Activated CD4-positive, alpha-beta memory T cell treated with anti-CD3 and anti-CD28 coated beads for 36 hours (primary cell): ENCODE measurements at regions not wholly inside any gene's neighbourhood (a gene's known extent, or its start where the extent isn't known, plus 50 kb on each side); places are given as distances from the start of the nearest gene placed in this dataset.
"Not testable (repeated sequence)": the region's sequence is repeated elsewhere in the genome, so short reads cannot be mapped to it uniquely, and the experiment has no call there.

Experiments
- CTCF ChIA-PET: fragments of 350-600 bp; sonication (Branson Sonifier 250); formaldehyde crosslinking; loops from one replicate; lab custom pipeline; 2021; ENCODE audit warnings: antibody characterized with exemption, inconsistent platforms; lab: Charles Lee
- POLR2A ChIA-PET: fragments of 350-600 bp; sonication (Branson Sonifier 250); formaldehyde crosslinking; loops from one replicate; lab custom pipeline; 2021; ENCODE audit warnings: antibody characterized with exemption; lab: Charles Lee
- DNase-seq: peaks from one replicate; pipeline ENCODE4 v3.0.0-alpha.2; 2020
- H3K27ac Mint-ChIP-seq: one replicate; pipeline ENCODE4 v1.8.0; 2021; ENCODE audit warnings: mixed read lengths
- H3K27me3 Mint-ChIP-seq: one replicate; pipeline ENCODE4 v1.8.0; 2021; ENCODE audit warnings: mixed read lengths
- H3K36me3 Mint-ChIP-seq: one replicate; pipeline ENCODE4 v1.8.0; 2021; ENCODE audit warnings: mixed read lengths
- H3K4me1 Mint-ChIP-seq: one replicate; pipeline ENCODE4 v1.8.0; 2021; ENCODE audit warnings: low read depth, mixed read lengths
- H3K4me3 Mint-ChIP-seq: one replicate; pipeline ENCODE4 v1.8.0; 2021; ENCODE audit warnings: mild to moderate bottlenecking, mixed read lengths
- H3K9me3 Mint-ChIP-seq: one replicate; pipeline ENCODE4 v1.8.0; 2021; ENCODE audit warnings: mixed read lengths
- intact Hi-C: fragments of 100-400 bp; cut with micrococcal nuclease; formaldehyde crosslinking; loops from one replicate; pipeline ENCODE4 v1.15.1; 2023

DNA sequence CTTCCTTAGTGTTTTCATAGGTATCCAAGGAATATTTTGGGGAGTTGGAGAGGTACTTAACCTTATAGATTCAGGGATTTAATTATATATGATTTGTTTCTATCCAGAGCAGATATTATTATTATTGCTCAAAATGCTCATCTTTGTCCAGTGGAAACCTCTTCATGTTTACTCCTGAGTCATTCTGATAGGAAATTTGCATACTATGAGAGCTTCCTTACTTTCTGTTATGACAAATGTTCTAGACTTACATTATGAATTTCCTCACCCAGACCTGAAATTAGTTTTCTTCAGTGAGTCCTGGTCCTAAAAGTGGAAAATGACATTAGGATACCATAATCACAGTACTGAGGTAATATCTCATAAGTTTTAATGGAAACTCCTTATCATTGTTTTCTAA is 57.5 kb upstream of the PLPPR5 start:
- intact Hi-C loops: no loop called here
- ChIA-PET POLR2A (no interaction called here), CTCF (no interaction called here)
- peaks cover 2% of the 10 kb centered on the region for H3K27me3 Mint-ChIP-seq
- no peak overlapping the region for H3K27ac Mint-ChIP-seq
- no peak for DNase-seq
- H3K4me3 Mint-ChIP-seq: no peak overlapping the region
- no peaks in the 10 kb centered on the region for H3K9me3 Mint-ChIP-seq
- H3K4me1 Mint-ChIP-seq: no peaks in the 10 kb centered on the region
- no peaks in the 10 kb centered on the region for H3K36me3 Mint-ChIP-seq

DNA sequence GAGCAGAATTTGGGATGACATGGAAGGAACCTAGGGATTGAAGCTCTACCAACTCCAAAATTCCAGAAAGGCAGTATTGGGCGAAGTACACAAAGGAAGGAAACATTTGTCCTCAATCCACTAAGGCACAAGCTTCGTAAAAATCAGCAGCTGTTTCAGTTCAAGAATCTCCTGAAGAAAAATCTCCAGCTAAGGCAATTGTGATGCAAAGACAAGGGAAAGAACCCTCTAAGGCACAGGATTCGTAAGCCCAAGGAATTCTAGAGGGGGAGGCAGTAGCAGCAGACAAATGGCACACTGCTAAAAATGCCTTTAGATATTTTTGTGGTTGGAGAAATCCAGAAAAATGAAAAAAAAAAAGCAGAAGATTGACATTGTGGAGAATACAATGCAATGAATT is 64.5 kb upstream of the PLPPR5 start:
- Mint-ChIP-seq H3K27ac (no peak overlapping the region), H3K4me3 (no peak overlapping the region), H3K27me3 (peaks cover 4% of the 10 kb centered on the region), H3K36me3 (no peaks in the 10 kb centered on the region), H3K9me3 (no peaks in the 10 kb centered on the region), H3K4me1 (no peaks in the 10 kb centered on the region)
- no peak for DNase-seq
- intact Hi-C loops: no loop called here
- ChIA-PET POLR2A (no interaction called here), CTCF (no interaction called here)

- H3K27ac Mint-ChIP-seq, CTCF ChIA-PET, H3K27me3 Mint-ChIP-seq, H3K4me1 Mint-ChIP-seq, H3K9me3 Mint-ChIP-seq, POLR2A ChIA-PET, H3K36me3 Mint-ChIP-seq, intact Hi-C loops, H3K4me3 Mint-ChIP-seq, DNase-seq: not testable (repeated sequence)
Measured at GRCh38 chr1:99078529-99078928, 73.9 kb upstream of the PLPPR5 start.

DNA sequence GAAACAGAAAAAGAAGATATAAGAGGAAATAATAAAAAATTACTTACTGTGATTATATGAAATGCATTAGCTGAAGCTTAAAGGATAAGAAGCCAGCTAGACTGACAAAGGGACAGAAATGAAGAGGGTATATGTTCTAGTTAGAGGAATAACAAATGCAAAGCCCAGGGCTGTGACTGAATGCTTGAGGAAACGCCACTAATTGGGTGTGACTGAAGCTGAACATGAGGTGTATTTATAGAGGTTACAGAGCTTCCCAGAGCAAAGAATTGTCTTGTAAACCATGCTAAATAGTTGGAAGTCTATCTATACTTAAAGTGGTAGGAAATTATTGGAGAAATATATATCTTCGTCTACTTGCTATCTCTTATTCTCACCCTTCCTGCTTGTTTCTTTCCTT is 77.7 kb upstream of the PLPPR5 start:
- Mint-ChIP-seq H3K27me3 (no peaks in the 10 kb centered on the region), H3K36me3 (no peaks in the 10 kb centered on the region), H3K9me3 (no peaks in the 10 kb centered on the region), H3K4me1 (no peaks in the 10 kb centered on the region), H3K27ac (no peak overlapping the region), H3K4me3 (no peak overlapping the region)
- intact Hi-C loops: no loop called here
- DNase-seq: no peak
- CTCF ChIA-PET: no interaction called here
- POLR2A ChIA-PET: no interaction called here

- Mint-ChIP-seq H3K9me3 (no peaks in the 10 kb centered on the region), H3K4me1 (no peaks in the 10 kb centered on the region), H3K4me3 (no peak overlapping the region), H3K36me3 (no peaks in the 10 kb centered on the region), H3K27me3 (no peaks in the 10 kb centered on the region), H3K27ac (no peak overlapping the region)
- DNase-seq: no peak
- ChIA-PET CTCF (no interaction called here), POLR2A (no interaction called here)
- intact Hi-C loops: no loop called here
Measured at GRCh38 chr1:99083338-99083737, 78.7 kb upstream of the PLPPR5 start.

GRCh38 chr1:99084562-99084961 is 79.9 kb upstream of the PLPPR5 start:
- Mint-ChIP-seq H3K9me3 (no peaks in the 10 kb centered on the region), H3K36me3 (no peaks in the 10 kb centered on the region), H3K27ac (no peak overlapping the region), H3K4me1 (no peaks in the 10 kb centered on the region), H3K27me3 (no peaks in the 10 kb centered on the region), H3K4me3 (no peak overlapping the region)
- POLR2A ChIA-PET: no interaction called here
- CTCF ChIA-PET: no interaction called here
- no peak for DNase-seq
- intact Hi-C loops: no loop called here

DNA sequence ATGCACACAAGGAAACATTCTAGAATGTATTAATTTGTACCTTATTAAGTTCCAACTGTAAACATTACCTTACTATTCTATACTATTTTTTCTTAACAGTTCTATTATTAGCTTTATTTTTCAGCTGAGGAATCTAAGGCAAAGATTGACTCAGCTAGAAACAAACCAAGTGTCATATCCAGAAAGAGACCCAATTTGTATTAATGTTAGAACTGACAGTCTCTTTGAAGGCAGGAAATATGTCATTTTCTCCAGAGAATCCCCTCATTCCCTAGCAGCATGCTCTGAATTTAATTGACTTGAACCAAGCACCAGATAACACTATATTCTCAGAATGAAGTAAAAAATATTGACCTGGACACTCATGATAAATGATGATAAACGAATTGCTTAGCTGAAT is 81.4 kb upstream of the PLPPR5 start:
- ChIA-PET POLR2A (no interaction called here), CTCF (no interaction called here)
- no peak overlapping the region for H3K27ac Mint-ChIP-seq
- no peaks in the 10 kb centered on the region for H3K36me3 Mint-ChIP-seq
- DNase-seq: no peak
- intact Hi-C loops: no loop called here
- H3K9me3 Mint-ChIP-seq: no peaks in the 10 kb centered on the region
- H3K4me3 Mint-ChIP-seq: no peak overlapping the region
- H3K27me3 Mint-ChIP-seq: no peaks in the 10 kb centered on the region
- H3K4me1 Mint-ChIP-seq: no peaks in the 10 kb centered on the region

DNA sequence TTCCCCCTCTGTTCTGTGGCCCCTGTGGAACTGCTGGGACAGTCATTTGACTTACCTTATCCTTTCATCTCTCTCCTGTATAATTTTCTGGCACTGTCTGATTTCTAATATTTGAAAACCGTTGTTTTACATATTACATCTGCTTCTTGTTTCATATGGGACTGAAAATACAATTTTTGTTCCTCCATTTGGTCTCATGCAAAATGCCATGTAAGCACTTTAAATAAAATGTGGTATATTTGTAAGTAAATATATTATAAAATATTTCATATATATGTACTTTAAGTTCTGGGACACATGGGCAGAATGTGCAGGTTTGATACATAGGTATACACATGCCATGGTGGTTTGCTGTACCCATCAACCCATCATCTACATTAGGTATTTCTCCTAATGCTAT is 93.9 kb upstream of the PLPPR5 start:
- Mint-ChIP-seq H3K27ac (no peak overlapping the region), H3K4me3 (no peak overlapping the region), H3K36me3 (peaks cover 10% of the 10 kb centered on the region), H3K9me3 (peaks cover 26% of the 10 kb centered on the region), H3K27me3 (peaks cover 3% of the 10 kb centered on the region), H3K4me1 (no peaks in the 10 kb centered on the region)
- intact Hi-C loops: no loop called here
- POLR2A ChIA-PET: no interaction called here
- CTCF ChIA-PET: no interaction called here
- DNase-seq: no peak

DNA sequence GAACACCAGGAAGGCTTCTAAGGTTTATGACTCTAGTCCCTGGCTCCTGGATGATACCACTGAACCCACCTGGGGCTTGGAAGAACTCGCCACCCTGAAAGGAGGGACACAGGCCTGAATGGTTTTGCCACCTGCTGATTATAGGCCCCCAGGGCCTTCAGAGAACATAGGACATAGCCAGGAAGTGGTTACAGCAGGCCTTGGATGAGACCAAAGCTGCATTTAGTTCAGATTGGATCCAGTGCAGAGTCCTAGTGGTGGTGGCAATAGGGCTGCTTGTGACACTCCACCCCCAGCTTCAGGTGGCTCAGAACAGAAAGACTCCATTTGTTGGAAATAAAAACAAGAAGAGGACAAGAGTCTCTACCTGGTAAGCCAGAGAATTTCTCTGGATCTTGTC is 101.6 kb upstream of the PLPPR5 start:
- no peaks in the 10 kb centered on the region for H3K4me1 Mint-ChIP-seq
- H3K36me3 Mint-ChIP-seq: no peaks in the 10 kb centered on the region
- ChIA-PET CTCF (no interaction called here), POLR2A (no interaction called here)
- intact Hi-C loops: no loop called here
- no peaks in the 10 kb centered on the region for H3K27me3 Mint-ChIP-seq
- H3K4me3 Mint-ChIP-seq: no peak overlapping the region
- no peak for DNase-seq
- no peaks in the 10 kb centered on the region for H3K9me3 Mint-ChIP-seq
- no peak overlapping the region for H3K27ac Mint-ChIP-seq

GRCh38 chr1:99107680-99108079 is 103.0 kb upstream of the PLPPR5 start:
- Mint-ChIP-seq H3K4me3 (no peak overlapping the region), H3K27ac (no peak overlapping the region), H3K36me3 (no peaks in the 10 kb centered on the region), H3K27me3 (no peaks in the 10 kb centered on the region), H3K9me3 (peaks cover 3% of the 10 kb centered on the region), H3K4me1 (no peaks in the 10 kb centered on the region)
- intact Hi-C loops: no loop called here
- ChIA-PET POLR2A (no interaction called here), CTCF (no interaction called here)
- no peak for DNase-seq

DNA sequence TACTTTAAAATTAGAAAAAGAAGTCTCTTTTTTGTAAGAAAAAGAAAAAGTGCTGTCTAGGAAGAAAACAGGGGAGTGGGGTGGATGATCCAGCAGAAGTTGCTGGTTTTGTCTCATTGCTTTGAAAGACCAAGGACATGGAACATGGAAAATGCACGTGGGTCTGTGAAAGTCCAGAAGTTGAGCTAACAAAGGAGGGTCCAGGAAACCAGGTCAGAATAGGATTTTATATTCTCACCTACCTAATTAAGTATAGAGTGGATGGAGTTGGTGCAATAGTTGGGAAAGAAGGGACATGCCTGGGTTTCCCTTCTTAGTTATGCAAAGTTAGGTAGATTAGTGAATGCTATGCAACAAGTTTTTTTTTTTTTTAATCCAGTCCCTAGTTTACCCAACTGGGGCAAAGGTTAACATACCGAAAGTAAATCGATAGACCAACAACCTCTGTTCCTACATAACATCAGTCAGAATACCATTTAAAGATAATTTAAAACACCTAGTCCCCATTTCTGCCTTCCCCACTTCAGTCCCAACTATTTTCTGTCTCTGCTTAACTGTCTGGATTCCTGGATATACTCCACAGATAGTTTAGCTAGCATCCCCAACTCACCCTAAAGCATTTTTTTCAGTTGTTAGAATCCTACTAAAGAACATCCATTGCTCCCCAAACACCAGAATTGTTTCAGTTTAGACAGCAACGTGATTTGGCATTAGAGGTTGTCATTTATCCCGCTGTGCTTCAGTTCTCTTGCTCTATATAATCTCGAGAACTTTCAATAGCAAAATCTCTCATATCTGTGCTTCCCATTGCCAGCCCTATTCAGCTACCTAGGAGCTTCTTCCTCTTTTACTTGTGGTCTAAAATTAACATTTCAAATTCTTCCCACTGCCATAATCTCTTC is 105.7 kb upstream of the PLPPR5 start:
- Mint-ChIP-seq H3K4me1 (no peaks in the 10 kb centered on the region), H3K27ac (no peak overlapping the region), H3K9me3 (peaks cover 3% of the 10 kb centered on the region), H3K27me3 (no peaks in the 10 kb centered on the region), H3K36me3 (no peaks in the 10 kb centered on the region), H3K4me3 (no peak overlapping the region)
- ChIA-PET POLR2A (no interaction called here), CTCF (no interaction called here)
- intact Hi-C loops: loop anchor here (10.0 kb wide), 1 partner anchor 316 kb away; no protein-coding TSS in a partner anchor
- no peak for DNase-seq

- Mint-ChIP-seq H3K27ac (no peak overlapping the region), H3K9me3 (peaks cover 3% of the 10 kb centered on the region), H3K36me3 (no peaks in the 10 kb centered on the region), H3K27me3 (no peaks in the 10 kb centered on the region), H3K4me1 (no peaks in the 10 kb centered on the region), H3K4me3 (no peak overlapping the region)
- ChIA-PET POLR2A (no interaction called here), CTCF (no interaction called here)
- intact Hi-C loops: loop anchor here (10.0 kb wide), 1 partner anchor 320 kb away; no protein-coding TSS in a partner anchor
- no peak for DNase-seq
Measured at GRCh38 chr1:99115231-99115630, 110.6 kb upstream of the PLPPR5 start.

GRCh38 chr1:99119188-99119587 is 114.5 kb upstream of the PLPPR5 start:
- no peak overlapping the region for H3K27ac Mint-ChIP-seq
- POLR2A ChIA-PET: no interaction called here
- no peaks in the 10 kb centered on the region for H3K9me3 Mint-ChIP-seq
- H3K27me3 Mint-ChIP-seq: no peaks in the 10 kb centered on the region
- CTCF ChIA-PET: no interaction called here
- no peak overlapping the region for H3K4me3 Mint-ChIP-seq
- H3K36me3 Mint-ChIP-seq: no peaks in the 10 kb centered on the region
- DNase-seq: no peak
- intact Hi-C loops: loop anchor here (10.0 kb wide), 1 partner anchor 324 kb away; no protein-coding TSS in a partner anchor
- H3K4me1 Mint-ChIP-seq: no peaks in the 10 kb centered on the region
